ENCODE measurements at regions not wholly inside any gene's neighbourhood (a gene's known extent, or its start where the extent isn't known, plus 50 kb on each side); places are given as distances from the start of the nearest gene placed in this dataset.

- H3K9ac ChIP-seq (ENCODE audit: low read depth, low read length) = no peak overlapping the region
- in situ Hi-C loops (cut with MboI; ENCODE audit: low sequenced_read_pairs) = no loop called here
- H2AFZ ChIP-seq (replicated peaks; ENCODE audit: low read length, poor library complexity) = peak overlapping the region; percentile 18
- no peak overlapping the region for H3K4me3 ChIP-seq (ENCODE audit: insufficient read depth, low read depth, low read length)
- CTCF ChIA-PET = interaction anchor here (0.8 kb wide), 1 partner anchor 82 kb away, joined by 3 read pairs; no protein-coding TSS in a partner anchor
- H3K27me3 ChIP-seq (ENCODE audit: control insufficient read depth, insufficient read depth, low read length) = peaks cover 36% of the 10 kb centered on the region
- ATAC-seq (ENCODE audit: low read depth) = peak; percentile 57
- H4K20me1 ChIP-seq (ENCODE audit: insufficient read depth, low read length) = no peaks in the 10 kb centered on the region
- 0 out of 2 replicates have a peak overlapping the region, but pooled peaks have one; percentile 35 for H3K4ac ChIP-seq (ENCODE audit: low read depth, low read length)
- peak overlapping the region; percentile 45; the same call in 1 of the 2 replicates for H4K91ac ChIP-seq (ENCODE audit: insufficient read depth, low read depth, low read length)
- BruUV-seq (replicated peaks) = no TSS peak
- peaks cover 3% of the 10 kb centered on the region; the same call in 1 of the 2 replicates for H3K4me1 ChIP-seq (ENCODE audit: control insufficient read depth, insufficient read depth, low read length)
- peak overlapping the region in 1 of 2 experiments; percentile 2; a peak in 2 of 4 replicates for H4K8ac ChIP-seq (ENCODE audit: low read depth in 2 of 2, low read length in 2 of 2)
- H3K18ac ChIP-seq (ENCODE audit: low read depth, low read length) = peak overlapping the region; percentile 32; the same call in 1 of the 2 replicates
- no peak overlapping the region; the same call in 2 of the 3 replicates for H2BK15ac ChIP-seq (ENCODE audit: low read depth, low read length)
- H2AK5ac ChIP-seq (ENCODE audit: low read depth, low read length) = no peak overlapping the region
- DNase-seq = peak; percentile 72
- peak overlapping the region; percentile 15; the same call in 1 of the 2 replicates for H3K14ac ChIP-seq (replicated peaks; ENCODE audit: low read depth, low read length)
- dilution Hi-C loops (cut with HindIII; ENCODE audit: low sequenced_read_pairs, unreplicated experiment) = no loop called here
- POLR2A ChIA-PET (ENCODE audit: unreplicated experiment) = no interaction called here
- no peak overlapping the region; the same call in 1 of the 2 replicates for H3K4me2 ChIP-seq (ENCODE audit: low read depth, low read length)
- intact Hi-C loops (cut with micrococcal nuclease) = no loop called here
- WGBS, 2 experiments (ENCODE audit: extremely low coverage in 2 of 2, insufficient read length in 1 of 2) = no CpG with 5 or more reads among the region's 2 CpGs
- H3K9me1 ChIP-seq (ENCODE audit: insufficient read depth, low read length) = no peaks in the 10 kb centered on the region
- H4K5ac ChIP-seq (ENCODE audit: low read depth, low read length) = no peak overlapping the region
- no peaks in the 10 kb centered on the region for H3K36me3 ChIP-seq (ENCODE audit: control insufficient read depth, insufficient read depth, low read length)
- TF ChIP-seq BHLHE40 (IDR thresholded peaks at IDR 0.05; ENCODE audit: low read depth, low read length) (no peak), FOS (IDR thresholded peaks at IDR 0.05; ENCODE audit: low read depth, low read length) (0 out of 2 replicates have a peak, but pooled peaks have one; percentile 3), RFX5 (IDR thresholded peaks at IDR 0.05; ENCODE audit: low read depth, low read length) (no peak)
- 0 out of 2 replicates have a peak overlapping the region, but pooled peaks have one; percentile 0 for H3K23ac ChIP-seq (ENCODE audit: low read depth, low read length)
- no peak overlapping the region for H3K27ac ChIP-seq (ENCODE audit: insufficient read depth, low read length)
- no peak overlapping the region for H2AK9ac ChIP-seq (replicated peaks; ENCODE audit: low read depth, low read length, poor library complexity)
- peak overlapping the region; percentile 73 for H2BK120ac ChIP-seq (ENCODE audit: low read depth, low read length)
- peak overlapping the region; percentile 55 for H2BK5ac ChIP-seq (ENCODE audit: low read depth, low read length, poor library complexity, severe bottlenecking)
- H3K9me3 ChIP-seq (ENCODE audit: control insufficient read depth, insufficient read depth, low read length) = no peaks in the 10 kb centered on the region; the same call in 1 of the 2 replicates
- H2BK20ac ChIP-seq (ENCODE audit: low read depth, low read length) = no peak overlapping the region
- H3K56ac ChIP-seq (ENCODE audit: extremely low read depth, insufficient read depth, low read length) = no peak overlapping the region
- no peaks in the 10 kb centered on the region for H3K79me1 ChIP-seq (ENCODE audit: low read depth in 1 of 2, low read length in 2 of 2)
Observed at GRCh38 chr9:97766092-97766491, 69.0 kb upstream of the XPA start.
